ENCODE measurements at regions not wholly inside any gene's neighbourhood (a gene's known extent, or its start where the extent isn't known, plus 50 kb on each side); places are given as distances from the start of the nearest gene placed in this dataset.

DNA sequence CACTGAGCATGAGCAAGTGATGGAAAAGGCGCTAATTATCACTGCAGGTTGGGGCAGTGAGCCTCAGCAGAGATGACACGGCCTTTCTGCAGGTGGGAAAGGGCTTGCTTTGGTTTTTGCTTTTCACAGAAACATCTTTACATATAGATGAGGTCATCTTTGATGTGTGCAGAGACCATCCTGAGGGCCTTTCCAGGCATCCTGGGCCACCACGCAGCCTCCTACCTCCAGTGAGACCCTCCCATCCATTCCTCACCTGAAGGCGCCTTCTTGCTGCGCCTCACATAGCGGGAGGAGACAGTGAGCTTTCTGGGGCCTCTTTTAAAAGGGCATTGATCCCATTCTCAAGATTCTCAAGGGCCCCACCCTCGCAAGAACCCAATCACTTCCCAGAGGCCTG, 235.3 kb upstream of the RAB6C start:
- DNase-seq: no peak

GRCh38 chr2:129744649-129745048, 234.8 kb upstream of the RAB6C start:
- no peak for DNase-seq

- no peak for DNase-seq
Observed at GRCh38 chr2:129747500-129748125, 231.9 kb upstream of the RAB6C start.

DNA sequence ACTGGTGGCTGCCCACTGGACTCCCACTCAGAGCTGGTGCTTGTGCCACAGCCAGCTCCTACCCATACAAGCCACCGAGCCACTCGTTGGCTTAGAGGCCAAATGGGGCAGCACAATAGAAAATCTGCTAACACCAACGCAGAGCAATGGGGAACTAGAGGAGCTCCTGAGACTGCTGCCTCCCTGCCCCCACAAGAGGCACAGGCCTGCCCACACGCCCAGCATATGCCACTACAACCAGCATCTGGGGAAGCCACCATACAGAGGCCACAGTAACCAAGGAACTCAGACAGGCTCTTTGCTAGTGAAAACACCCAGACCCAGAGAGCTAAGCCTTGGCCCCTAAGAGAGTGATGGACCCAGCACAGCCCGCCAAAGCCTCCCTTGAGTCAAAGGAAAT, 231.2 kb upstream of the RAB6C start:
- DNase-seq: no peak

GRCh38 chr2:129748653-129749052, 230.8 kb upstream of the RAB6C start:
- no peak for DNase-seq

GRCh38 chr2:129751409-129751808, 228.1 kb upstream of the RAB6C start:
- DNase-seq: no peak

- DNase-seq: no peak
Observed at GRCh38 chr2:129752176-129752575, 227.3 kb upstream of the RAB6C start.

GRCh38 chr2:129752686-129753085, 226.8 kb upstream of the RAB6C start:
- DNase-seq: no peak

DNA sequence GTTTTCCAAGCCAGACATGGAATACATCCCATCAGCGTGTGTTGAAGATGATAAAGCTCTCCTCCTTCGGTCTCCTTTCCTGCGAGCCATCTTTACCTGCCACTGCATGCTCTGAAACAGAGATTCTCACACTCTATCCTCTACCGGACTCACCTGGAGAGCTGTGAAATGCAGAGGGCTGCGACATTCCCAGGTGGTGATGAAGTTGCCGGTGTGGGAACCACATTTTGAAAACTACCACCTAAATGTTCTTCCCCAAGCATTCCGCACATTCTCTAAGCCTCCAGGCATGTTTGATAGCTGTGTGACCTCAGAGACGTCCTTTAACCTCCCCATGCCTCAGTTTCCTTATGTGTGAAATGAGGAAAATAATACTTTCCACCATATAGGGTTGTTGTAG, 226.2 kb upstream of the RAB6C start:
- DNase-seq: no peak

DNA sequence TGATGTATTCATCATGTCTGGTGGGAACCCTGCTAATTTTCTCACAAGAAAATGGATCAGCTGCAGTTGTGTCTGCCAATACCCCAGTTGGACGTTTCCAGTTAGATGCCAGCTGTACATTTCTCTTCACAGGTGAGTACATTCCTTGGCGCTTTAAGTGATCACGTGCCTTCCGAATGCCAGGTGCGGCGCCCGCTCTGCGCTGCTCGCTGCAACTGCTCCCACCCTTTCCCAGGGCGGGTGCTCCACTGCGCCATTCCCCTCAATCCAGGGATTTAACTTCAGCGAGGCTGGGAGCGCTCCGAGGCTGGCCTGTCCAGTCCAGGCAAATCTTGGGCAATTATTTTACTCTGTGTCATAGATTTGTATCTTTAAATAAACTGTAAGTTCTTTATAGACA, 225.0 kb upstream of the RAB6C start:
- no peak for DNase-seq

DNA sequence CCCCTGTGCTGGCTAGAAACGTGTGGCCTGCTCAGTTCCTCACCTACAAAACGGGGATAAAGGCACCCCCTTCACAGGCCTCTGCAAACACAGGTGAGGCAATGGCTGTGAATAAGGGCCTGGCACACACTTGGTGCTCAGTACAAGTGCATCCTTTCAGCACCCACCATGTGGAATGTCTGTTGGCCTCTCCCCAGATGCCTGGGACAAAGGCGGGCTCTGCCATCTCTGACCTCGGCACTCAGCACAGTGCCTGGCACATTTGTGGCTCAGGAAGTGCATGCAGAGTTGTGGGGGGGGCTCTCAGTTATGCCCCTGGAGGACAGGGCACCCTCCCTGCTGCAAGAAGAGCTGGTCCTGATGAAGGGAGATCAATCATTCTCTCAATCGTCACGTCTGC, 224.6 kb upstream of the RAB6C start:
- DNase-seq: no peak

DNA sequence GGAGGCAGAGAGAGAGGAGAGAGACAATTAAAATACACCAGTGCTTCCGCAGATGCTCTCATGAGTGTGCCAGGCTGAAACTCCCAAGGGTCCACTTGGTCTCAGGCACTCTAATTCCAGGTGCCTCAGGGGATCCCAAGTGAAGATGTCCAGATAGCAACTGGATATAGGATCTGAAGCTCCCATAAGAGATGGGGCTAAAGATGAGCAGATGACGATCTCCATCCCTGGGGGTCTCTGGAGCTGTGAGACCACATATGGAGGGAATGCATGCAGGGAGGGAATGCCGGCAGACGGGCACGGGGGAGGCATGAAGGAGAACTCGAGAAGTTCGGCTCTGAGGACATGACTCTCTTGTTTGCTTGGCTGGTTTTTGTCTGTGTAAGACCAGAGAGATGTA, 223.7 kb upstream of the RAB6C start:
- DNase-seq: no peak

DNA sequence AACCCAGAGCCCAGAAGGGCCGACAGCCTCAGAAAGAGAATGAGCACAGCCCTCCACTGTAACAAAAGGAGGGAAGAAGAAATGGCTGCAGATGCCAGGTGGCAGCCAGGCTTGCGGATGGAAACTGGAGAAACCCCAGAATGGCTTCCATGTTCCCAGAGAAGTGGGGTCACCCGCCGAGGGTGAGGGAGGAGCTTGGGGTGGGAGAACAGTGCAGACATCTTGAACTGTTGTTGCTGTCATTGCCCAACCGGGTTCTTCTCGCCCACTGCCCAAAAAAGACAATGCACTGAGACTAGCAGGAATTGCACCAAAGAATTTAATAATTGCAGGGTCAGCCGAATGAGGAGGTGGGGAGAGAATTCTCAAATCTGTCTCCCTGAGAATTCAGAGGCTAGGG, 223.2 kb upstream of the RAB6C start:
- DNase-seq: no peak

DNA sequence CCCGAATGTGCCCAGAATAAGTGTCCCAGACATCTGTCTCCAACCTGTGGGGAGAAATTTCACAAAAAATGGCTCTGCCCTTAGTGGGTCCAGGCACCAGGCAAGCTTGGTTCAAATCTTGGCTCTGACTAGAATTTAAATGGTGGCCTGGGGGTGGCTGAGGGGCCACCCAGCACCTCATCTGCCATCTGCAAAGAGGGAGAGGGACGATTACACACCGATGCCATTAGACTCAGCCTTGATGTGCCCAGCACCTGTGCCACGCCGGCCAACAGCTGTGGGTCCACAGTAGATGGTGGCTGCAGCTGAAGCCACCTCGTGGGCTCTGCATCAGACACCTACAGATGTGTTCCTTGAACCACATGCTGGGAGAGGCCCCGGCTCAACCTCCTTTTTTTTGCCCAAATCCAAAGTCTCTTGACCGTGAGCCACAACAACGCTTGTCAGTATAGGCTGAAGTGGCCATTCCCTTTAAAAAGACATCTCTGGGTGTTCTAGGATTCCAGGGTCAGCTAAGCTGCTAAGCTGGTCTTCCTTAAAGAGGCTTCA, 222.0 kb upstream of the RAB6C start:
- DNase-seq: no peak

- DNase-seq: no peak
Observed at GRCh38 chr2:129757915-129758783, 221.3 kb upstream of the RAB6C start.

- no peak for DNase-seq
Observed at GRCh38 chr2:129758784-129759471, 220.5 kb upstream of the RAB6C start.

- no peak for DNase-seq
Observed at GRCh38 chr2:129759472-129760010, 219.9 kb upstream of the RAB6C start.

DNA sequence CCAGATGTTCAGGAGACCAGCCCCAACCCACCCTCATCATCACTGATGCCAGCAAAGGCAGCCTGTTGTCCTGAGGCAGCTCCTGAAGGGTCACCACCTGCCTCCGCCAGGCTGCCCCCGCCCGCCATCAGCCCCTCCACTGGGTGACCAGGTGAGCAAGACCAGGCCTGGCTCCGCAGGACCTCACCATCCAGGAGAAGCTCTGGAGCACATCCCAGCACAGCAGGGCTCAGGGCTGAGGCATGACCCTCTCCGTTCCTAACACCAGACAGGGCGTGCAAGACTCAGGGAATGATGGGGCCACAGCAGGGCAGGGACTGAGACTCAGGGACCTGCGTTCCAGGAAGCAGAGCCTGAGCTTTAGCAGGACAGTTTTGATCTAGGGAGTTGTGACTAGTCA, 218.8 kb upstream of the RAB6C start:
- DNase-seq: no peak

- DNase-seq: no peak
Observed at GRCh38 chr2:129761569-129762021, 217.9 kb upstream of the RAB6C start.

DNA sequence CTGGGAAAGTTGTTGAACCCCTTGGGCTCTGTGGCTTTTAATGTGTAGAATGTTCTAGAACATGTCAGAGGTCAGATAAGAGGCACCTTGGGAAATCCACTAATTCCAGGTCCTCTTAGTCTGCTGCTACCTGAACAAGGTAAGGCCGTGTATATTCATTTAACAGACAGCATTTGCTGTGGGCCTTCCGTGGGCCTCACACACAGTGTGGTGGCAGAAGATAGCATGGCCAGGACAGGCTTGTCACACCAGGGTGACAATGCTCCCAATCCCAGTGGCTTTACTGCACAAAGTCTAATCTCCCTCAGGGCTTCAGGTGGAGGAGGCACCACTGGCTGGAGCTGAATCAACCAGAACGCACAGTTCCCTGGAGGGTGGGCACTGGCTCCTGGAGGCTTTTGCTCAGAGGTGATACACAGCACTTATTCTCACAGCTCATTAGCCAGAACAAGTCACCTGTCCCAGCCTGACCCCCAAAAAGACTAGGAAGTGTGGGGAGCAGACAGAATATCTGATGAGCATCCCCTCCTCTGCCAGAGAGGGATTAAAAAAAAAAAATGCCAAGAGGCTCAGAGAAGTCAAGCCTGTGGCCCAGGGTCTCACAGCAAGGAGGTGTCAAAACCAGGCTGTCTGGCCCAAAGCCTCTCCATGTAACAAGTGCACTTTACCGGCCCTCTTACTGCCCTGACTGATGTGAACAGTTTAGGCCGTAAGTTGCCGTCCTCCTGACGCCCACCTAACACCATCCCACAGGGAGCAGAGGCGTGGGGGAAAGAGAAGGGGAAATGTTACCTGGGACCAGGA, 216.9 kb upstream of the RAB6C start:
- DNase-seq: no peak

- no peak for DNase-seq
Observed at GRCh38 chr2:129763190-129763846, 216.1 kb upstream of the RAB6C start.
